HG03135 (cell line): ENCODE measurements at regions not wholly inside any gene's neighbourhood (a gene's known extent, or its start where the extent isn't known, plus 50 kb on each side); places are given as distances from the start of the nearest gene placed in this dataset.
"Not testable (repeated sequence)": the region's sequence is repeated elsewhere in the genome, so short reads cannot be mapped to it uniquely, and the experiment has no call there.

Source experiments
- ATAC-seq: cut with Tn5 transposase; IDR thresholded peaks from one replicate; pipeline ENCODE4 v1.9.1; 2021; ENCODE audit warnings: mild to moderate bottlenecking, moderate library complexity; ENCODE audit not compliant: unreplicated experiment

DNA sequence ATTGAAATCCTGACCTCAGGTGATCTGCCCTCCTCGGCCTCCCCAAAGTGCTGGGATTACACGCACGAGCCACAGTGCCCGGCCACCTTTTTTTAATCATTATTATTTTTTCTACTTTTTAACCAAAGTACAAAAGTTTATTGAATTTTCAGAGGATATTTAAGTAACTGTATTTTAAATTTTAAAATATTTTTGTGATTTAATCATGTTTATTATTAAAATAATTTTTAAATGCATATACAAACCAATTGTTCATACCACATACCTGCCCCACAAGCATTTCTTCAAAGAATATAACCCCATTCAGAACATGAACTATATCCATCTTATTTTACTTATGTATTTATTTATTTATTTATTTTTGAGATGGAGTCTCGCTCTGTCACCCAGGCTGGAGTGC lies 163.6 kb upstream of the MAP2 start:
- ATAC-seq, result no peak

DNA sequence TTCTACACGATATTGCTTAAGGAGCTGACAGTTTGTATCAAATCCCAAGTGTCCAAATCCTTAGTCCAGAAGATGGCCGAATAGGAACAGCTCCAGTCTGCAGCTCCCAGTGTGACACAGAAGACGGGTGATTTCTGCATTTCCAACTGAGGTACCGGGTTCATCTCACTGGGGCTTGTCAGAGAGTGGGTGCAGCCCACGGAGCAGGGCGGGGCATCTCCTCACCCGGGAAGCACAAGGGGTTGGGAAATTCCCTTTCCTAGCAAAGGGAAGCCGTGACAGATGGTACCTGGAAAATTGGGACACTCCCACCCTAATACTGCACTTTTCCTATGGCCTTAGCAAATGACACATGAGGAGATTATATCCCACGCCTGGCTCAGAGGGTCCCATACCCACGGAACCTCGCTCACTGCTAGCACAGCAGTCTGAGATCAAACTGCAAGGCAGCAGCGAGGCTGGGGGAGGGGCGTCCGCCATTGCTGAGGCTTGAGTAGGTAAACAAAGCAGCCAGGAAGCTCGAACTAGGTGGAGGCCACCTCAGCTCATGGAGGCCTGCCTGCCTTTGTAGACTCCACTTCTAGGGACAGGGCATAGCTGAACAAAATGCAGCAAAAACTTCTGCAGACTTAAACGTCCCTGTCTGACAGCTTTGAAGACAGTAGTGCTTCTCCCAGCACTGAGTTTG lies 162.3 kb upstream of the MAP2 start:
- not testable (repeated sequence) for ATAC-seq

DNA sequence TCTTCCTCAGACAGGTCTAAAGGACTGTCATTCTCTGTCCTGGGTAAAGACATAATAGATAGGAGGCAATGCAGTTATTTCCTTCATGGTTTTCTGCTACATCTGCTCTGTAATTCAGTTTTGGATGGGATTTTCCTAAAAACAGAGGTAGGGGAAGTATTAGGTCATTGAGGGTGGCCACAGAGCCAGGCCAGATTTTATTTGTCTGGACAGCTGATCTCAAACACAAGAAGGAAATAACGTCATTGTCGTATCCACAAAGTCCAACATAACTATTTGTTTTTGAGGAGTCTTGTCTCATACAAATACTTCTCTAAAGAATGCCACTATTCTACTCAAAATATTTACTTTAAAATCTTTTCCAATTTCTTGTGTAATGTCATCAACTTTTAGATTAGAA lies 154.8 kb upstream of the MAP2 start:
- no peak for ATAC-seq

DNA sequence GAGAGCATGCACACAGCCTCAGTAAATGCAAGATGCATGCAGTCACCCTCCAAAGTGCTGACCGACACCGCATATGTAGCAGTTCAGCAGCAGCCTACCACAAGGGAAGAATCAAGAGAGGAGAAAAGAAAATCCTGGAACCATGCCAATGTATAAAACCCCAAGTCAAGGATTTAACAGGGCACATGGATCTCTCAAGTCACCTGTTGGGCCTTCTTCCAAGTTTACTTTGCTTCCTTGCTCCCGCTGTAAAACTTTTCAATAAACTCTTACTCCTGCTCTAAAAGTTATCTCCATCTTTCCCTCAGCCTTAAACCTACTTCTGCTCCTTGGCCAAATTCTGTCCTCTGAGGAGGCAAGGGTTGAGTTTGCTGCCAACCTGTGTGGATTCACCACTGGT lies 147.8 kb upstream of the MAP2 start:
- ATAC-seq, result no peak

DNA sequence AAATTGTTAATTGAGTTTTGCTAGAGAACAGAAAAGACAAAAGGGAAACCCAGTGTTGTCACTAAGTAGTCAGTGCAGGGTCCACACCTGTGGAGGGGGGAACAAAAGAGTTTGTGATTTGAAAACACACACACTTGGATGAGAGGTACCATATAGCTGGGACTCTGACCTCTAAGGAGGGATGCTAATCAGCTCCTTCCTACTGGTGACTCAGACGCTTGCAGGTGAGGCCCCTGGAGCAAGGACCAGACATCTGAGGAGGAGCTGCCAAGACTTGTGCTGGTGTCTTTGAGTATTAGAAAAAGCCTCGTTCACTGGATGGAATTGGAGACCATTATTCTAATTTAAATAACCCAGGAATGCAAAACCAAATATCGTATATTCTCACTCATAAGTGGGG lies 146.4 kb upstream of the MAP2 start:
- ATAC-seq, result no peak

DNA sequence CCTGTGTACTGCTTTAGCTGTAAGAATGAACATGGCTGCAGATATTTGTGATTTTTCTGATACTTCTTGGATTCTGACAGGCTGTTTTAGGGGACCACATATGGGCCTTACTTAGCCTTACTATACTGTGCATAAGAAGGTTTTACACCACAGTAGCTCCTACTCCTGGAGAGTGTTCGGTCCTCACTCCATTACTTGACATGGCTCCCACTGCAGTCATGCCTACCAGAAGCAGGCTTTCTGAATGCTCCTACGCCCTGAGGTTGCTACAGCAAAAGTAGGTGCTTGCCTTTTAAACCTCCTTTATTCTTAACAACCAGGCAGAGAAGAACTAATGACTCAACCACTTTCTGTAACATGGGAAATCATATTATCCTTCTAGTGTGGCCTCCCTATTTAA lies 125.2 kb upstream of the MAP2 start:
- ATAC-seq, result no peak

DNA sequence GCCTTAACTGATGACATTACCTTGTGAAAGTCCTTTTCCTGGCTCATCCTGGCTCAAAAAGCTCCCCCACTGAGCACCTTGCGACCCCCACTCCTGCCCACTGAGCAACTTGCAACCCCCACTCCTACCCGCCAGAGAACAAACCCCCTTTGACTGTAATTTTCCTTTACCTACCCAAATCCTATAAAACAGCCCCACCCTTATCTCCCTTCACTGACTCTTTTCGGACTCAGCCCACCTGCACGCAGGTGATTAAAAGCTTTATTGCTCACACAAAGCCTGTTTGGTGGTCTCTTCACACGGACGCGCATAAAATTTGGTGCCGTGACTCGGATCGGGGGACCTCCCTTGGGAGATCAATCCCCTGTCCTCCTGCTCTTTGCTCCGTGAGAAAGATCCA lies 124.4 kb upstream of the MAP2 start:
- not testable (repeated sequence) for ATAC-seq

DNA sequence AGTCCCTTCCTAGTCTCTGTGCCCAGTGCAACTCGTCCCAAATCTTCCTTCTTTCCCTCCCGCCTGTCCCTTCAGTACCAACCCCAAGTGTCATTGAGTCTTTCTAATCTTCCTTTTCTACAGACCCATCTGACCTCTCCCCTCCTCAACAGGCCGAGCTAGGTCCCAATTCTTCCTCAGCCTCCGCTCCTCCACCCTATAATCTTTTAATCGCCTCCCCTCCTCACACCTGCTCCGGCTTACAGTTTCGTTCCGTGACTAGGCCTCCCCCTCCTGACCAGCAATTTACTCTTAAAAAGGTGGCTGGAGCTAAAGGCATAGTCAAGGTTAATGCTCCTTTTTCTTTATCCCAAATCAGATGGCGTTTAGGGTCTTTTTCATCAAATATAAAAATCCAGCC lies 123.1 kb upstream of the MAP2 start:
- ATAC-seq, result not testable (repeated sequence)

DNA sequence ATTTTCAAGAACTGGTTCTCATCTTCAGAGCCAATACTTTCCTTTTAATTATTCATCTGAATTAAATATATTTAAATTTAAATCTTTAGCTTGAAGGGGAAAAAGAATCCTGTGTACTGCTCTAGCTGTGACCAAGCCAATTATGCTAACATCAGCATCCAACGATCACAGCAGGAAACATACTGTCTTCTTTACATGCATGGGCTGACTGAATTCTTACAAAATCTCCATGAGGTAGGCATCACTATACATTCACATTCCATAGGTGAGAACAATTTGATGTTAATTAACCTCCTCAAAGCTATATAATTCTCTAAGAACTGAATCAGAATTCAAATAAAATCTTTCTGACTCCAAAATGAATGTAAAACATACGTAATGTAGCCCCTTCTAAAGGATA lies 118.8 kb upstream of the MAP2 start:
- ATAC-seq, result no peak

DNA sequence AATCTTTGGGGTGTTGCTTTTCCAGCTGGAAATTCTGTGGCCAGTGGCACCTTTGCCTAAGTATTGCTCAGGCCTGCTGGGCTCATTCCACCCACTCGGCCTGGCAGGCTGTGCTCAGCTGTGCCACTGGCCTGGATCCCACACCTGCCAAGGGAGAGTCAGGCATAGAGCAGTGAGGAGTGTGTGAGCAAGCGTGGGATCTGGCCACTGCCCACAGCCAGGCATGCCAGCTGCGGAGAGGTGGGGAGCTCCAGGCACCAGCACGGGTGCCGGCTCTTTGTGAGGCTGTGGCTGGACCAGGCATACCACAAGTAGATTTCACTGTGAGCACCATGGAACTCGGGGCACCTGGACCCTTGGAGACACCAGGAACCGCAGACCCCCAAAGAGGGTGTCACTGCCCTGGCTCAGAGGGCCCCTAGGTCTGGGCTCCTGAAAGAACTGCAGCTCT lies 118.1 kb upstream of the MAP2 start:
- ATAC-seq, result no peak

DNA sequence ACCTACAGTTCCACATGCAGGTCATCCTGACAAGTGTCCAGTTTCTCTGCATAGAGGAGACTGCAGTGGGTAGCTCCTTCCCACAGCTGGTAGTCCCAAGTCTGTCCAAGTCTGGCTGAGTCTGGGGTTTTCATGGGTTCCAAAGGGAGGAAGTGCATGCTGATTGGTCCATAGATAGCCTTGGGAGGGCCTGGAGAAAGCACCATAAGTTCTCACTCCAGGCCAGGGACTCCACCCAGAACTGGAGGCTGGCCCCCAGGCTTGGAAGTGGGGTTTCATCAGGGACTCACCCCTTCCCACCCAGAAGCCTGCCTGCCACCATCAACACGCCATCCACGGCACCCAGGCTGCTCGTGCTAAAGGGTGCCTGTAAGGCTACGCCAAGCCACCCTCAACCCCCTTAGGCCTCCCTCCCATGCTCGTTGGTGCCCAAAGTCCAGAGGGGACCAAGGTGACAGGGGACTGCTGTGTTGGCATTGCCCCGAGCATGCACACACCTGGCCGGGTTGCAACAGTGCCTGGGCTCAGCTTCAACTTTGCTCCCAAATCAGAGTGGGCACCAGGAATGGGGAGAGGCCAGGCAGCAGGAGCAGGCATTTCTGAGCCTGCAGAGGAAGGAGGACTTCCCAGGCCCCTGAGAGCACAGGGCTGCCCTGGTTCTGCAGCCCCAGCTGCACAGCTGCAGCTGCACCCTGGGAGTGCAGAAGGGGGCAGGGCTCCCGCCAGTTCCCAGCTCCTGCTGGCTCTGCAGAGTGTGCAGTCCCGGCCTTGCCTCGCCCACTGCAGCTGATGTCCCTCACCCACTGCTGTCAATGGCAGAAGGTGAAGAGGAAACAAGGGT lies 116.5 kb upstream of the MAP2 start:
- no peak for ATAC-seq

DNA sequence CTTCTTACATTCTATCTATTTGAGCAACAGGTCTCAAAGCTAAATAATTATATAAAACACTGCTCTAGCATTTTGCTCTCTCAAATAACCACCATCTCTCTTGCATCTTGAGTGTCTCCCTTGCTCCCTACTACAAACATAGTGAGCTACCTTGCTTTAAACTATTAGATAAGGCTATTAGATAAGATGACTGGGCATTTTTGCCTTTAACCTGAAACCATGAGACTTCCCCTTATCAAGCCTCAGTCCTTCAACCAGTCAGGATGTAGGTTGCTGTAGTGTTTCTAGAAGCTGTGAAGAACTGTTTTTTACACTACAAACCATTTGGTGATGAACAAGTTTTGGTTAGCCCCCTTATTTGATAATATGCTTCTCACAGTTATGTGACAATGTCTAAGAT lies 115.4 kb upstream of the MAP2 start:
- ATAC-seq, result no peak

DNA sequence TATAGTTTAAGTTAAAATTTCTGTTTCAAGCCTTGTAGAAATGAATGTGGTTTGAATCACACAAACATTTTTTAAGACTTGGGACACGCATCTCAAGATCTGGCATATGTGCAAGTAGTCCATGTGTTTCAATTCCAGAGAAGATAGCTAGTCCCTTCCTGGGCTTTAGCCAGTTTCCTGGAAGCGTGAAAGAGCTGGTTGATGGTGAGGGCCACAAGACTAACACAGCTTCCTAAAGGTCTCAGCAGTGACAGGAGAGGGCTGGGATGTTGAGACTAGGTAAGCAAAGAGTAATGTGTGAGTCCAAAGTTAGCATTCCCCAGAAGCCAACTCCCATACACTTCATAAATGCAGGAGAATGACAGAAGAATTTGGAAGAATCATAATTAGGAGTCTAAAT lies 111.9 kb upstream of the MAP2 start:
- no peak for ATAC-seq

DNA sequence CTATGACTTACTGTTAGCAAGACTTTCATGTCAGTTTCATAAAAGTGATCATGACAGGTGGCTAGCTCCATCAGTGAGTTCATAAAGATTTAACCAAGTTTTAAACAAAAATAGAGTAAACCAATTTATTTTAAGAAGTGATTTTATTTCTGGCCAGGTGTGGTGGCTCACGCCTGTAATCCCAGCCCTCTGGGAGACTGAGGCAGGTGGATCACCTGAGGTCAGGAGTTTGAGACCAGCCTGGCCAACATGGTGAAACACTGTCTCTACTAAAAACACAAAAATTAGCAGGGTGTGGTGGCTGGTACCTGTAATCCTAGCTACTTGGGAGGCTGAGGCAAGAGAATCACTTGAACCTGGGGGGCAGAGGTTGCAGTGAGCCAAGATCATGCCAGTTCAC lies 111.4 kb upstream of the MAP2 start:
- not testable (repeated sequence) for ATAC-seq

DNA sequence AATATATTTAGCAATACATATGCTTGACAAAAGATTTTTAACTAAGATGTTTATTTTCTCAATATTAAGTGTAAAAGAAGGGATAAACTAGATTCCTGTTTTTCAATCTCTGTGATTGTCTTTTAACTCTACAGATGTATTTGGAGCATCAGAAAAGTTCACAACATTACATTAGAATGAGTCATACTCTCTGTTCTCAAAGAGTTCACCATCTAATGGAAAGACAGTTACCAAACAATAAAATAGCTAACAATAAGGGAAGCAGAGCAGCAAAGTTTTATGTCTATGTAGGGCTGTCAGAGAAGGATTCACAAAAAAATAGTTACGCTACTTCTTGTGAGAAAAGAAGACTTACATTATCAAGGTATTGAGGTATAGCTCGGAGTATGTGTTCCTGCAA lies 109.2 kb upstream of the MAP2 start:
- ATAC-seq, result no peak

DNA sequence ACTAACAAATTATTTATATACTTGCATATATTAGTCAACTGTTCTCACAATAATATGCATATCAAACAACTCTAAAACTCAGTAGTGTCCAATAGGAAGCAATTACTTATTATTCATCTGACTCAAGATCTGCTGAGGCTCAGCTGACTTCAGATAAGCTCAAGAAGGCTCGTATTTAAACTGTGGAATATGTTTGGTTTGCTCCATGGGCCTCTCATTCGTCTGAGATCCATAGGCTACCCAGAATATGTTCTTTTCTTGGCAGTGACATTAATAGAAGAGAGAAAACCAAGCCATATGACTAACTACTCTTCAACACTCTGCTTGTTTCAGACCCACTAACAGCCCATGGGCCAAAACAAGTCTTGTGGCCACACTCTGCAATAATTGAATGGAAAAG lies 107.7 kb upstream of the MAP2 start:
- no peak for ATAC-seq

DNA sequence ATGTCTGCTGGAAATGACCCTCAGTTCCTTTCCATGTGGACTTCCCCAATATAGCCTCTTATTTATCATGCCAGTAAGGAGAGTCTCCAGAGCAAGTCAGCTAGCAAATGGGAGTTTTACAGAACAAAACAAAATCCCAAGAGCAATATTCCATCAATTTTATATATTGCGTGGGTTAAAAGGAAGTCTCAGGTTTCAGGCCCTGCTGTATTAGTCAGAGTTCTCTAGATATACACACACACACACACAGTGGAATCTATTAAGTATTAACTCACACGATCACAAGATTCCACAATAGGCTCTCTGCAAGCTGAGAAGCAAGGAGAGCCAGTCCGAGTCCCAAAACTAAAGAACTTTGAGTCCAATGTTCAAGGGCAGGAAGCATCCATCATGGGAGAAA lies 102.8 kb upstream of the MAP2 start:
- ATAC-seq, result no peak

DNA sequence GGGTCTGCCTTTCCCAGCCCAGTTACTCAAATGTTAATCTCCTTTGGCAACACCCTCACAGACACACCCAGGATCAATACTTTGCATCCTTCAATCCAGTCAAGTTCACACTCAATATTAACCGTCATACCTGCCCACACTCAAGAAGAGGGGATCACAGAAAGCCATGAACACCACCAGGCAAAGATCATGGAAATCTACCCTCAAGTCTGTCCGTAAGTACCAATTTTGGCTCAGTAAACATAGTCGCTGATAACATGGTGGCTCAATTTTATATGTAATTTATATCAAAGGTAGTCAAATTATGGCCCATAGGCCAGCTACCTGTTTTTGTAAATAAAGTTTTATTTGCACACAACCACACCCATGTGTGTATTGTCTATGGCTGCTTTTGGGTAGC lies 102.3 kb upstream of the MAP2 start:
- ATAC-seq, result no peak

DNA sequence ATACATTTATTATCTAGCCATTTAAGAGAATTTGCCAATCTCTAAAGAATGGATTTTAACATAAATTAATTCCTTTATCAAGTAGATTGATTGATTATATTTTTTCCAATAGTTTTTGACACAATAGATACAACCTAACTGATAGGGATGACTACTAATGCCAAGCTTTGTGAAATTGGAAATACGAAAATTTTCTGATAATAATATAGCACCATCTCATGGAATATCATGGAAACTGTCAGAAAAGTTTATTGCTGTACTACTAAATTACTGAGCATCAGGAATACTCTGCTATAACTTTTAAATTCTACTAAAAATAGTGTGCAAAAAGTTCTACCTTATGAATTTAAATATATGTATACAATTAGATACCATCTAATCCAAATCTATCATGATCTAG lies 101.8 kb upstream of the MAP2 start:
- no peak for ATAC-seq

DNA sequence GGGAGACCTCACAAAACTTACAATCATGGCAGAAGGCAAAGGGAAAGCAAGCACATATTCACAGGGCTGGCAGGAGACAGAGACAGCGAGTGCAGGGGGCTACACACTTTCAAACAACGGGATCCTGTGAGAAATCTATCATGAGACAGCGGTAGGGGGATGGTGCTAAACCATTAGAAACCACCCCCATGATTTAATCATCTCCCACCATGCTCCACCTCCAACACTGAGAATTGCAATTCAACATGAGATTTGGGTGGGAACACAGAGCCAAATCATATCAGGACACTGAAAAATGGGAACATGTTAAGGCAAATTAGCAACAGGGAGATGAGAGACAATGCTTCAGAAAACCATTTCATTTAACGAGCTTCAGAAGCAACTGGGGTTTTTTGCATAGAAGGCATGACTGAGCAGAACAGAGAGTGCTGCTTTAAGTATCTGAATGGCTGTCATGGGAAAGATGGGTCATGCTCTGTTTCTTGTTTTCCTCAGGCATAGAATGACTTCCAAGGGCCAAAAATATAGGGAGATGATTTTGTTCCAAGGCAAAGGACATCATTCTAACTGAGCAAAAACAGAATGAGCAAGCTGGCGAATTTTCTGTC lies 100.8 kb upstream of the MAP2 start:
- ATAC-seq, result no peak

DNA sequence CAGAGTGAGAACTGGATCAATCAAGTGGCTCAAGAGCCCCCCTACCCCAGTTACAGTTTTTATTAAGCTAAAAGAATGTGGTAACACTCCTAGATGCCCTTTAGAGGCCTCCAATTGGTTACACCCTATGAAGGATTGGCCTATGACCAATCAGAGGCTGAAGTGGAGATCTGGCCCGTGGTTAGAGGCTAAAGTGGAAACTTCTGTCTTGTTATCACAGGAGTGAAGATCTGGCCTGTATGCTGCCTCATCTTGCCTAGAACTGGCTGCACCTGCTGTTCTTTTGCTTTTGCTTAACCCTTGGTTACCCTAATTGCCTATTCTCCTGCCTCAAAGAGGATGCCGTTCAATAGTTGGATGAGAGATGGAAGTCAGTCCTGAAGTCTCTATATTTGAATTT lies 100.1 kb upstream of the MAP2 start:
- ATAC-seq, result no peak

DNA sequence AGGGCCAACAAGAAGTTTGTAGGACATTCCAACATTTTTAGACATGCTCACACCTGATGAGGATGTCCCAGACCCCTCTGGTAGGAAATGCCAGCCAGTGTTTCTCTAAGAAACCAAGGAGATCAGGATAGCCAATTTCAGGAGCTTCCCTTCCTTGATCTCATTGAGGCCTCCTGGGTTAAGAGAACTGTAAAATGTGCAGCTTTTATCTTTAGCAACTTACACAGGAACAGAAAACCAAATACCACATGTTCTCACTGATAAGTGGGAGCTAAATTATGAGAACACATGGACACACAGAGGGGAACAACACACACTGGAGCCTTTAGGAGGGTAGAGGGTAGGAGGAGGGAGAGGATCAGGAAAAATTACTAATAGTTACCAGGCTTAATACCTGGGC lies 99.6 kb upstream of the MAP2 start:
- no peak for ATAC-seq
